Umbilical cord (tissue), 1 donor: ENCODE measurements at regions not wholly inside any gene's neighbourhood (a gene's known extent, or its start where the extent isn't known, plus 50 kb on each side); places are given as distances from the start of the nearest gene placed in this dataset.

ENCODE experiments used
- DNase-seq: peaks from one replicate; pipeline ENCODE4 v3.0.0-alpha.2; 2015; ENCODE audit warnings: low spot score

DNA sequence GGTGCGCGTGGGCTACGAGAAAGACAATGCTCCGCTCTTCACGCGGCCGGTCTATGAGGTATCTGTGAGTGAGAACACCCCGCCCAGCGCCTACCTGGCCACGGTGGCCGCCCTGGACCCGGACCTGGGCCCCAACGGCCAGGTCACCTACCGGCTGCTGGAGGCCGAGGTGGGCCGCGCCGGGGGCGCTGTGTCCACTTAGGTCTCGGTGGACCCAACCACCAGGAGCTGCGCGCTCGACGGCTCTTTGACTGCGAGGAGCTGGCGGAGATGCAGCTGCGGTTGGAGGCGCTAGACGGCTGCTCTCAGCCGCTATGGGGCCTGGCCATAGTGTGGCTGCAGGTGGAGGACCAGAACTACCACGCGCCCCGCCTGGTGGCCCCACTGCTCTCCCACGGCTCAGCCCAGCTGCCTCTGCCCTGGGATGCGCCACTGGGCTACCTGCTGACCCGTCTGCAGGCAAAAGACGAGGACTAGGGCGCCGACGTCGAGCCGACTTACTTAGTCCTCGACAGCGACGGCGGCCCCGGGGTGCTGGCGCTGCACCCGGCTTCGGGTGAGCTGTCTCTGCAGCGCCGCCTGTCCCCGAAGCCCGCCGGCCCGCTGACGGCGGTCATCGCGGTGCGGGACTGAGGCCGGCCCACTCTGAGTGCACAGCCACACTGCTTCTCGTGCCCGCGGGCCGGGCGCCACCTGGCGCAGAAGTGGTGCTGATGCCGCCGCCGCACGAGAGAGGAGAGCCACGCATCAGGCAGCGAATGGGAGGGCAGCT, 173.0 kb downstream of the OLFM4 start:
- no peak for DNase-seq

DNA sequence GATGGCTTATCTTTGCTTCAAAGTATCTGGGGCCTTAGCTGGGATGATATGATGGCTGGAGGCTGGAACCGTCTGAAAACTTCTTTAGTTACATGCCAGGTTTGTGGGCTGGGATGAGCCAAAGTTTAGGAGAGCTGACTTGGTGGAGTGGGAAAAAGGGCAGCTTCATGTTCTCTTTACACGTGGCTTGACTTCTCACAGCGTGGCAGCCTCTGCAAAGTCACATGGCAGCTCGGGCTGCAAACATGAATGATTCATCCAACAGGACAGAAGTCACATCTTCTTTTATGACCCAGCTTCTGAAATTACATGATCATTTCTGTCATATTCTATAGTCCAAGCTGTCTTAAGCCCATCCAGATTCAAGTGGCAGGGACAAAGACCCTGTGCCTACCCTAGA, 176.0 kb downstream of the OLFM4 start:
- DNase-seq = no peak

DNA sequence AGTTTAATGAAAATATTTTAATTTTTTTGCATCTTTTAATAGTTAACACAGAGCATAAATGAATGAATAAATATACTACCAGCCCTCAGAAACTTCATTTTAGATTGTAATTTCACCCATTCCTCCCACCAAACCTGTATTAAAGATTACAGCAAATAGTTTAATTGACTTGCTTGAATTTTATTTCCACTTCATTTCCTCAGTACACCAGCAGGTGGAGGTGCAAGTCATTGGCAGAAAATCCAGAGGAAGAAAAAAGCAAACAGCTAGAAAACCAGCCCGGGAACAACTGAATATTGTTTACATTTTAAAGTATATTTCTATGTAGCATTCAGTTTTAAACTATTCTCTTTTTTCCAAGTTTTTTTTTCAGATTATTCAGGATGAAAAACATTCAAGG, 177.8 kb downstream of the OLFM4 start:
- DNase-seq = no peak

DNA sequence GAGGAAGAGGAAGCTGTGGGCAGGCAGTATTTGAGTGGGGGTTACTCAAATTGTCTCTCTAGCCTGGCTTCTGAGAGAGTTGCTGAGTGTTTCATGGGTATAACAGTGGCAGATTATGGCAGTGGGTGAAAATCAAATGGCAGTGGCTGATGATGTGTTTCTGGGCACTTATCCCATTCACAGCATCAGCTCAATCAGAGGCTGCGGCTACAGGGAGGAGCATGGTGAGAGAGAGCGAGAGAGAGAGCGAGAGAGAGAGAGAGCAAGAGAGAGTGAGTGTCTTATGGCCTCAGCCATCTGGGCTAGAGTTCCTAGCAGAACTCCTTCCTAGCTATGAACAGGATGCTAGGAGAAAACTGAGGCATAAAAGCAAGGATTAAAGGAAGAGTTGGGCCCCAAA, 178.9 kb downstream of the OLFM4 start:
- no peak for DNase-seq

DNA sequence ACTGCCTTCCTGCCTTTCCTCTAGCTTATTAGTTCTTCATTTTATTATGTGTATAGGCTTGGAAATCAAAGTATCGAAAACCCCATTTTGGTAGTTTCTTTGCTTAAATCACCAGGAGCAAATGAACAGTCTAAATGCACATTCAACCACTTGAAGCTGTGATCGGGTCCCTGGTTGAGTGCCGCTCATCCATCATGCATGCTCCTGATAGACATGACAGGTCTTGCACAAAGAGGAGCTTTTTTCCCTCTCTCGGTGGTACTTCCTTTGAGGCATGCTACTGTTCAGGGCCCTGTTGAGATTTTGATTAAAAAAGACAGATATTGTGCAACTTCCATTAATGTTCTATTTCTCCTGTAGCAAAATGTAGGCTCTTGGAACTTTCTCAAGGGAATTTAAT, 185.8 kb downstream of the OLFM4 start:
- DNase-seq = no peak

DNA sequence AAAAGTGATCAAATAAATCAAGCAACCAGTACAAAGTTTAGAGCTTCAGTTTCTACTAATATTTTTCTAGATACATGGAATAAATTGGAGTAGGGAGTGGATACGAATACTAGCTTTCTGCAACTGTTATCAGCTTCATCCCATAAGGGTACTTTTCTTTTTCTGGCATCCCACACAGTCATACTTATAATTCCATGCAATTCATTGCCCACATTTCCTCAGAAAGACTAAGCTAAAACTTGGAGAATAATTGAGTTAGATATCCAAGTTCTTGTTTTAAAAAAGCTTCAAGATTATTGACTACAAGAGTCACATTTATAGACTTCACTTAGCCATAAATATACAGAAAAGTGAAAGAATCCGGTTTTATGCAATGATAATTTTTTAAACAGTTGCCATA, 186.9 kb downstream of the OLFM4 start:
- DNase-seq = no peak

DNA sequence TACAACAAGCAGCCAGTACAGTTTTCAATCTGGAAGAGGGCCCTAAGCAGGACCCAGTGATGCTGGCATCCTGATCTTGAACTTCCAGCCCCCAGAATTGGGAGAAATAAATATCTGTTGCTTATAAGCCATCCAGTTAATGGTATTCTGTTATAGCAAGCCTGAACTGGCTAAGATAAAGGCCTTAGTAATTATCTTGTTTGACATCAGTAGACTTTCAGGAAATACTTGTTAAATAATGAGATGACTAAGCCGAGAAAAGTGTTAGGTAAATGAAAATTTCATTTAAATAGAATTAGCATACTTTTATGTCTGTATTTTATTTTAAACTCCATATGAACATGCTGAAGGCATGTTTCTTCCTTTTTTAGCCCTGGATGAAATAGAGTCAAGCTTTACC, 188.2 kb downstream of the OLFM4 start:
- no peak for DNase-seq

DNA sequence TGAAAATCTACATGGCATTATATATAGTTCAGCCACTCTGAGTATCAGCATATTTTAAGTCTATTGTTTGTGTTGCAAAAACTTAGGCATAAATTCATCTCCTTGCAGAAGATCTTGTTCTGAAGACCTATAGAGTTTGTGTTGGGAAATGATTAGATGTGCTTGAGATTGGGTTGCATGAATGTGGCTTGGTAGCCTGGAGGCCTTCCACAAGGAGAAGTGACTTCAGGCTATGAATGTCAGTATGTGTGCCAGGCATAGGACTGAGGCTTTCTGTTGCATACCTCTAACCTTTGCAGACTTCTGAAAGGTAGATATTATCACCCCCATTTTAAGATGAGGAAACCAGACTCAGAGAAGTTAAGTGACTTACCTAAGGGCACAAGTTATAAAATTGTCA, 188.6 kb downstream of the OLFM4 start:
- no peak for DNase-seq

DNA sequence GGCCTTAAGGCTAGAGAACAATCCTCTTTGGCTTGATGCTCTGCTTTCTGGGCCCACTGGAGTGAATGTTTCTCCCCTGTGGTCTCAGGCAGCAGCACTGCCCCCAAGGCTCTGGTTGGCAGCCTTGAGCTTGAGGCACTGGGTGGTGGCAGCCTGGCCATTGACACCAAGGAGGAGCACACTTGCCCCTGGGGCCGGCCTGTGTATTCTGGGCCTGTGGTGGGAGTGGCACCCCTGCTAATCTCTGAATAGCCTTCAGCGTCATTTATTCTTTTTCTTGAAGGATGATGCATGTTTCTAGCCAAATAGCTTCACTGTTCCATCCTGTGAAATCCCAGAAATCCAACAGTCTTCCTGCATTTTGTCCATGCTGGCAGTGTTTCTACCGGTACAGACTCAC, 191.4 kb downstream of the OLFM4 start:
- DNase-seq = no peak

DNA sequence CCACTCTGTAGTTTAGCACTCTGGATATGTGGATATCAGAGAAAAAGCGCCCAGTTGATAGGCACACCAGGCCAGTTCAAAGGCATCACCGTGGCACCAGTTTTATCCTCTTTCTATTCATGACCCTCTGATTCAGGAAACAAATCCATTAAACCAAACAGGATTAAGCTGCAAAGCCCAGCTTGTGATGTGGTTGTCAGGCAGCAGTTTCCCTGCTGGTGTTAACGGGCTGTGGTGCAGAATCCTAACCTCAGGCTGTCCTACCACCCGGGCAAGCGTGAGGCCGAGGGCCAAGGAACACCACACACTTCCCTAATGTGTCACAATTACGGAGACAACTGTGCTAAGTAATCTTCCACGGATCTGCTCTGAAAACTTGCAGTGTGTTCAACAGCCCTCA, 209.1 kb downstream of the OLFM4 start:
- peak; percentile 46 for DNase-seq

DNA sequence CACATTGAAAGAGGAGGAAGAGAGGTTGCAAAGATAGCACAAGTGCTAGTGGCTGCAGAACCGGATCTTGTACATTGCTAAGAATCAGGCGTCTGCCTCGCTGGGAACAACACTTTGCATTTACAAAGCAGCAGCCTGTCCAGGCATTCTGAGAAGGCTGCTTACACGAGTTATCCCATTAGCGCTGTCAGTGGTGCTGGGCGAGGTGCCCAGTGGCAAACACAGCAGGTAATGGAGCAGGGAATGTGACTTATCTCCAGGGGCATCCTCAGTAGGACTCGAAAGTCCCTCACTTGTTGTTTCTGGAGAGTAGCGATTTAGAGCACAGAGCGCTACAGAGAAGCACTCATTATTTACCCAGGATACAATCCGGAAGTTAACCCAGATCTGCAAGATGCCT, 209.6 kb downstream of the OLFM4 start:
- no peak for DNase-seq

DNA sequence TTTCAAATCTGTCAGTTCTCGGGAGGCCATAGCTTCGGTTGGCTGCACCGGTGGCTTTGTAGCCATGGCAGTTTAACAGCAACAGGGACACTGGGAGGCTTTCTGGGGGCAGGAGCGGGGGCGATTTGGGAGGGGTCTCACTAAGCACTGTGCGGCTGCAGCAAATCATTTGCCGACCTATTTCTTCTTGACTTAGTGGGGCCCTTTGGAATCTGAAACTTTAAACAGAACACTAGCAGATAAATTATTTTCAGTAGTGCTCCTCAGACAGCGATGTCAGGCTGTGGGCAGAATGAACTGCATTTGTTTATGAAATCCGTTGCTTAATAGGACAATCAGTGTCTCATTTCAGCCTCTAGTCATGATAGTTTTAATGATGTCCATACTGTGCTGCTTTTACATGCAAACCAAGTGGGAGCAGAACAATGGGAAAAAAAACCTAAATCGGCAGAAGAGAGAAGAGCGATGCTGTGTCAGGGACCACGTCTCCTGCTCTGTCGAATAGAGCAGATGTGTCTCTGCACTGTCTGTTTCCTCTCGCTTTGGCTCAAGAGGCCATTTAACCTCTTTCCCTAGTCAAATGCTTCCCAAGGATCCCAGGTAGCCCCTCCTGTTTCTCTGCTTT, 211.9 kb downstream of the OLFM4 start:
- no peak for DNase-seq

DNA sequence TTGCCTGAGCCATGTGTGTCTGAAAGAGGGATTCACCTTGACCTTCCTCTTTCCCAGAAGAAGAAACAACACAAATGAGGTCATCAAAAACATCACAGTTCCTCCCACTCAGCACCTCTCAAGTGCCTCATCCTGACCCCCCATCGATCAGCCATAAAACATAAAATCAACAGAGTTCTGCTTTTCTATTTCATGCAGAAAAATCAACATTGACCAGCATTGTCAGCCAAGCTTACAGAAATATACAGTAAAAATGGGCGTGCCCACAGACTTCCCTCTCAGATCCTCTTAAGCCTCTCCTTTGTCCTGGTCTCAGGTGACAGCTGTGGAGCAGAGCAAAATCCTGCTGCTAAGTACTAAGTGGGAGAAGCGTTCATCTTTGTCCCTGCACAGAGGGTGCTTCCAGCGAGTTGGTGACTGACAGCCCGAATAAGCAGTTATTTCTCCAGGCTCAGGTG, 213.3 kb downstream of the OLFM4 start:
- no peak for DNase-seq

DNA sequence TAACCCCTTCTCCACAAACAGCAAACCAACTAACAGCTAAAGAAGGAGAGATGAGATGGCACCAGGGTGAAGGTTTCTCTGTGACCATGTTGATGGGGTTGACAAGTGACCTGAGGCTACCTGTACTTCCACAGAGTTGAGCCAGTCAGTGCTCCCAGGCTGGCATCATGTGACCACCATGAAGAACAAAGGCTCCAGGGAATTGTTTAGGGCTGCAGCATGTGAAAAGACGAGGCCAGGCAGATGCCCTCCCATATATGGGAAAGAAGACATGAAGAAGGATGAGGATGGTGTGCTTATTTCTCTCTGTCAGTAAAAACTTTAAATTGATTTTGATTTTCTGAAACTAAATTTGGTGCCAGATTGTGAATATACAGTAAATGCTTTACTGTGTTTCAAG, 220.6 kb downstream of the OLFM4 start:
- DNase-seq = no peak

DNA sequence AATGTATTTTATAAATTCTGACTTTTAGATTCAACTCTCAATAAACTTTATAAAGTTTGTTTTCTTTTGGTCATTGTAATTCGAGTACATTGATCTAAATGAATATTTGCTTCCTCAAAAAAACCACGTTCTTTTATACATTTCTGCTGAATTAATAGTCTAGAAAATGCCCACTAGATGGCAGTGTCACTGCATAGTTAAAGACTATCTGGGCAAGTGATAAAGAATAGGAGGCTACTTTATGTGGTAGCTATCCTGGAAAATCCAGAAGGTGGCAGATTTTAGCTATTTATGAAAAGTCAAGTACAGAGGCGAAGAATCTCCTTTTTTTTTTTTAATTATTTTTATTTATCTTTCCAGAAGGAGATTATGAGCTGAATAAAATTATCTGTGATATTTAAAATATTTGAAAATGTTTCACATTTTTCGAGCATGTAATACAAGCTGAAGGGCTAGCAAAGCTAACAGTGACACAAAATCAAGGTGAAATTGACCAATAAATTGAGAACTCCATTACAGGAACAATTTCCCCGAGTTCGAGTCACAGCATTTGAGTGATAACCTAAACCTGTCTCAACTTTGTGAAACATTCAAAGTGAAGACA, 221.8 kb downstream of the OLFM4 start:
- peak; percentile 90 for DNase-seq

DNA sequence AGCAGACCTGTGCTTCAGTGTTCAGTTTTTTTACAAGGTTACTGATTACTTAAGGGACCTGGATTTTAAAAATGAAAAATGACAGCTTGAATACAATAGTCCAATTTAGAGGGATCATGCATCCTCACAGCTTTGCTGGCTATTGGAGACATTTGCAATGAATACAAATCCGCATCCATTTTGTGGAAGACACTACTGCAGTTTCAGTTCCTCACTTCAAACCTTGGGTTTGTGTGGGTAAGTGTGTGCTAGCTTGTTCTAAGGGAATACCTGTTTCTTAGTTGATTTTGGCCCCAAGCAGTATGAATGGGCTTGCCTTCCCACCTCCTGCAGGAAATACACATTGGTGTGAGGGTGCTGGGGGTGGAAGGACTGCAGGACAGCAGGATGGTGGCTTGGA, 222.4 kb downstream of the OLFM4 start:
- no peak for DNase-seq

DNA sequence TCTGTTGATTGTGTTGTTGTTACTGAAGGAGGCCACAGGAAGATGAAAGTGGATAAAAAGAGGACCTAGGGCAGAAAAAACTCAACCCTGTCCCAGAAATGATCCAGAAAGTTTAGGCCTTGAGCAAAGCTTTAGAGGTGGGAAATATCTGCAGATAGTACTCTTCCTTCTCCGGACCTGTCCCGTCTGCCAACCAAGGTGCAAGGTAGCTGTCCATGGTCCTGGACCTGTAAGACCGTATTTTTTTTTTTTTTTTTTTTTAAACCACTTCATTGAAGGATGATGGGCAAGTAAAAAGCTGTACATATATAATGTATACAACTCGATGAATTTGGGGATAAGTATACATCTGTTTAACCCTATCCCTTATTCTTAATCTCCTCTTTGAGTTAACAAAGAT, 225.9 kb downstream of the OLFM4 start:
- no peak for DNase-seq

DNA sequence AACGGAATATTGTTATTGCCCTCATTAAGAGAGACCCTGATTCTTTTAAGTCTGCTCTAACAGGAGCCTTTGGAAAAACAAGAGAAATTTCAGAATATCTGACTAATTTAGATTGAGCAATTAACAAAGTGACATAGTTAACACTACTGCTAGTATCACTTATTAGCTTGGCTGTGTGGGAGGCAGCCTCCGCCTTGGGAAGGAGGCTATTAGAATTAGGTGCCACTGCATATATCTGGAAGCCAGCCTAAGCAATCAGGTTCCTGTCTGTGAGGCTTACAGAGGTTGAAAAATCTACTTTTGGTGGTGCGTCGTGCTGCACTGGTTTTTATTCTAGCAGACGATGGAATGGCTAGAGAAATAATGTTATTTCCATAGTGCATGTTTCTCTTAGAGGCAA, 227.2 kb downstream of the OLFM4 start:
- no peak for DNase-seq

DNA sequence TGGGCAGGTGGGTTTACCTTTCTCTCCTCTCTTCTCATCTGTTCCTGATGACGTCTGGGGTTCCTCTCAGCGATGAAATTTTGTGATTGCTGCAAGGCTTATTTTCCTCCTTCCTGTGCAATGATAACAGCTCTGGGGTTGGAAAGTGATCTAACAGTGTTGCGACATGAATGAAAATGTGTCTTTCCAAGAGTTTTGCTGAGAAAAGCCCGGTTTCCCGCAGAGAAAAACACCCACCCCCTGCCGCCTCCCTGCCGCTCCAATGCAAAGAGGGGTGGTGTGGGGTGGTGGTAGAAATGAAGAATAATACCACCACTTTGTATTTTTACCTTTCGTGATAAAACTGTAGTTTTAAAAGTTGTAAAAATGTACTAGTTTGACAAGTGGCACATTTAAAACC, 232.0 kb downstream of the OLFM4 start:
- DNase-seq = peak; percentile 18

DNA sequence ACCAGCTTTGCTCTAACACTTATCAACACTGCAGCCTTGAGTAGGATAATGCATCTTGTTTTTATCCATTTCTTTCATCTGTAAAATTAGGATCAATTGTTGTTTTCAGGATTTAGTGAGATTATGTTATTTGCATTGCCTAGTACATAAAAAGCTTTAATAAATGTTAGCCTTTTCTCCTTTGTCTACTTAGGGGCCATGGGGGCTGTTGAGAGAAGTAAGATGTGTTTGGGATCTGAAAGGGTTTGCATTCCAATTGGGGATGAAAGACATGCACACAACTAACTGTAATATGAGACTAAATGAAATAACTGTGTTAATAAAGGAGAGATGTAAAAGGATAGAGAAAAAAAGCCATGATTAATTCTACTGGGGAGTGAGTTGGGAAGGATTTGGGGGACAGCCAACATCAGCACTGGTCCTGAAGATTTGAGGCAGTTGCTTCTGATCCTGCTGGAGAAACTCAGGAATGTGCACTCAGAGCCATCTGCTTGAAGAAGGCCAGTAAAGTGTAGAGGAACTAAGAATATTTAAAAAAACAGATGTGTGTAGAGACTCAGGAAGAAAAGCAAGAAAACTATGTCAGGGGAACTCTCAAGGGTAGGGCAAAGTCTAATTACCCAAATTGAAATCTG, 236.3 kb downstream of the OLFM4 start:
- DNase-seq = peak; percentile 80

DNA sequence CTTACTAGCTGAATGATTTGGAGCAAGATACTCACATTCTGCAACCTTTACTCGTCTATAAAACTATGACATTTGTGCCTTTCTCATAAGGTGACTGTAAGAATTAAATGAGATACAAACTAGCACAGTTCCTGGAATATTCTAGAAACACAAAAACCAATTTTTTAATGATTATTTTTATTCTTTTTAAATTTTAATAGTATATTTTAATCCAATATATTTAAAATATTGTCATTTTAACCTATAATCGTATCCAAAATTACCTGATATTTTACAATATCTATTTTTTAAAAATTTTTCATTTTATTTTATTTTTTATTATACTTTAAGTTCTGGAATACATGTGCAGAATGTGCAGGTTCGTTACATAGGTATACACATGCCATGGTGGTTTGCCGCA, 238.1 kb downstream of the OLFM4 start:
- DNase-seq = no peak

DNA sequence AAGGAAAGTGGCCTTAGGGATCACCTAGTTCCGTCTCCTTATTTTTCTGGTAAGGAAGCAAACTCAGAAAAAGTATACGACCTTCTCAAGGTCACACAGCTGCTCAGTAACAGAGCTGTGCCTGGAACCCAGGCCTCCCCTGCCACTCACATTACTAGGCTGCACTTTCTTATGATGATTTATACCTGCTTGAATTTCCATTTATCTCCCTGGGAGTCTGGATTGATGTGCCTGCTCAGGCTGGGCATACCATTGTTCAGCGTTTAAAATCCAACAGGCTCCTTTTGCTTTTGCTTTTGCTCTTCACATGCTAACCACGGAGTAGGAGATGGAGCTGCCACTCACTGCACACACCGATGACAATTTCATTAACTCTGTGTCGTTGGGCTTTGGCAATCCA, 241.0 kb downstream of the OLFM4 start:
- DNase-seq = no peak

DNA sequence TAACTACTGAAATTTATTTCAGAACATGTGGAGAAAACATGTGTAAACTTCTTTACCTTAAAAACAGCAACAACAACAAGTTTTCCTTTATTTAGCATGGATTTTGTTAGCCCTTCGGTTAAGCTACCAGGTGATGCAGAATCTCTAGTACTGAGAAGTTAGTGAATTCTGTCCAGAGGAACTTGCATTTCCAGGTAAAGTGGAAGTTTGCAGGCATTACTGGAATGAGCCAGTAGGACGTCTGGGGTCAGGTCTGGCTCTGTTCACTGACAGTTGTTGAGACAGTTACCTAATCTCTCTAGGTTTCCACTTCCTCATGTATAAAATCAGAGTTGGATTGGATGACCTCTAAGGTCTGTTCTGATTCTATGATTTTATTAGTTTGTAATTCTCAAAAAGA, 244.3 kb downstream of the OLFM4 start:
- DNase-seq = no peak
